Vagina (tissue), 2 donors: ENCODE measurements at regions not wholly inside any gene's neighbourhood (a gene's known extent, or its start where the extent isn't known, plus 50 kb on each side); places are given as distances from the start of the nearest gene placed in this dataset.

ENCODE experiments used
- POLR2AphosphoS5 ChIP-seq, 2 donors: sonication (generic); formaldehyde crosslinking; IDR thresholded peaks; one replicate each; pipeline ENCODE4 v1.9.0; 2017; ENCODE audit warnings: antibody characterized with exemption in 2 of 2, mild to moderate bottlenecking in 2 of 2, low read depth in 1 of 2; ENCODE audit not compliant: insufficient read depth in 1 of 2
- TF ChIP-seq, protein P1 (sequence below), 3 experiments: fragments of 450-650 bp in 2 of 3; fragments of 200-600 bp in 1 of 3; sonication (generic) in 1 of 3; IDR thresholded peaks; one replicate each; pipeline ENCODE4 v1.5.1; 2017 to 2019; ENCODE audit warnings: antibody characterized with exemption in 3 of 3, mild to moderate bottlenecking in 2 of 3, moderate library complexity in 2 of 3

DNA sequence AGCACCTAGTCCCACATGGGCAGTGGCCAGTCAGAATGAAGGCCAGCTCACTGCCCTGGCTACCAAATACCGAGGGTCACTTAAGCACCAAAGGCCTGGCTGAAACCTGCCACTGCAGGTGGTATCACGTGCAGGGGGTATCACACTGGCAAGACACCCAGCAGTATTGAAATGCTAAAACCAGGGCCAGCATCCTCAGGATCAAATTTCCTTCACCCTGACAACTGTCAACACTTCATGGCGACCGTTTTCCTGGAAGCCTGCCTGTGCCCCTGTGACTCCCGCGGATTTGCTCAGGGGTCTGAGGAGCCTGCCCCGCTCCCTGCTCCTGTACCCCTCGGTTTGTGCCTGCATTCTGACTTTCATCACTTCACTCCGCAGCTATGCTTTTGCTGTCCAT, 151.1 kb downstream of the TTLL2 start:
- TF ChIP-seq, protein P1, sequence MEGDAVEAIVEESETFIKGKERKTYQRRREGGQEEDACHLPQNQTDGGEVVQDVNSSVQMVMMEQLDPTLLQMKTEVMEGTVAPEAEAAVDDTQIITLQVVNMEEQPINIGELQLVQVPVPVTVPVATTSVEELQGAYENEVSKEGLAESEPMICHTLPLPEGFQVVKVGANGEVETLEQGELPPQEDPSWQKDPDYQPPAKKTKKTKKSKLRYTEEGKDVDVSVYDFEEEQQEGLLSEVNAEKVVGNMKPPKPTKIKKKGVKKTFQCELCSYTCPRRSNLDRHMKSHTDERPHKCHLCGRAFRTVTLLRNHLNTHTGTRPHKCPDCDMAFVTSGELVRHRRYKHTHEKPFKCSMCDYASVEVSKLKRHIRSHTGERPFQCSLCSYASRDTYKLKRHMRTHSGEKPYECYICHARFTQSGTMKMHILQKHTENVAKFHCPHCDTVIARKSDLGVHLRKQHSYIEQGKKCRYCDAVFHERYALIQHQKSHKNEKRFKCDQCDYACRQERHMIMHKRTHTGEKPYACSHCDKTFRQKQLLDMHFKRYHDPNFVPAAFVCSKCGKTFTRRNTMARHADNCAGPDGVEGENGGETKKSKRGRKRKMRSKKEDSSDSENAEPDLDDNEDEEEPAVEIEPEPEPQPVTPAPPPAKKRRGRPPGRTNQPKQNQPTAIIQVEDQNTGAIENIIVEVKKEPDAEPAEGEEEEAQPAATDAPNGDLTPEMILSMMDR (IDR thresholded peaks at IDR 0.05), result no peak
- no peak for TF ChIP-seq POLR2AphosphoS5 (IDR thresholded peaks at IDR 0.05; ENCODE audit: insufficient read depth in 1 of 2, low read depth in 1 of 2)
